ELR (cell line): ENCODE measurements at regions not wholly inside any gene's neighbourhood (a gene's known extent, or its start where the extent isn't known, plus 50 kb on each side); places are given as distances from the start of the nearest gene placed in this dataset.
"Not testable (repeated sequence)": the region's sequence is repeated elsewhere in the genome, so short reads cannot be mapped to it uniquely, and the experiment has no call there.

Source experiments
- DNase-seq: peaks from one replicate; pipeline ENCODE4 v3.0.0-alpha.2; 2015; ENCODE audit warnings: low read depth

DNA sequence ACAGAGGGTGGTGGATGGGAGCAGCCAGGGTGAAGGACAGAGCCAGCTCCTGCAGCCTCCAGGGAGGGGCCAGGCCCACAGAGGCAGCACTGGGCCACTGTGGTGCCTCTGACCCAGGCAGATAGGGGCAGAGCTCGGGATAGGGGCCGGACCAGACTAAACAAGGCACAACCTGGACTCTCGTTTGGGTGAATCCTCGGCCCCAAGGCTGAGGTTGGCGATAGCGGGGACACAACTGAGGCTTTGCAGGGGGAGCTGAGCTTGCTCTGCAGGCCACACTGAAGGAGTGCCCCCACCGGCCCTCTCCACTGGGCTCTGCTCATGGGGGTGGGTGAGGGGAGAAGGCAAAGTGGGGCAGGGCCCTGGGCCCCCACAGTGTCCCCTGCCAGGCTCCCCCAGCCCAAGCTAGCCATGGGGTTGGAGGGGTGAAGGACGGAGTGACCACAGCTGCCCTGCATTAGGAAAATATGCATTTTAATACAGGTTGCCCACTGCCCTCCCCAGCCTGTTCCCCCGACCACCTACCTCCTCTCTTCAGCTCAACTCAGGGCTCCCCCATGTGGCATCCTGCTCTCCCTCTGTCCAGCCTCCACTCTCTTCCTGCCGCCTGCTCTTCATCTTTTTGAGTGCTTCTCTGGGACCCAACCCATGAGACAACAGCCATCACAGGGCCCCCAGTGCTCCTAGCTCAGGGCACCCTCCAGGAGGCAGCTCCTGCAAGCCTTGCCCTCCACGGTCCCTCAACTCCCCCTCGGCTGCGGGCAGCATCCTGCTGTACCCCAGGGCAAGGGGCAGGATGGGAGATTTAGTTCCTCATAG, 152.8 kb downstream of the INHBB start:
- no peak for DNase-seq

DNA sequence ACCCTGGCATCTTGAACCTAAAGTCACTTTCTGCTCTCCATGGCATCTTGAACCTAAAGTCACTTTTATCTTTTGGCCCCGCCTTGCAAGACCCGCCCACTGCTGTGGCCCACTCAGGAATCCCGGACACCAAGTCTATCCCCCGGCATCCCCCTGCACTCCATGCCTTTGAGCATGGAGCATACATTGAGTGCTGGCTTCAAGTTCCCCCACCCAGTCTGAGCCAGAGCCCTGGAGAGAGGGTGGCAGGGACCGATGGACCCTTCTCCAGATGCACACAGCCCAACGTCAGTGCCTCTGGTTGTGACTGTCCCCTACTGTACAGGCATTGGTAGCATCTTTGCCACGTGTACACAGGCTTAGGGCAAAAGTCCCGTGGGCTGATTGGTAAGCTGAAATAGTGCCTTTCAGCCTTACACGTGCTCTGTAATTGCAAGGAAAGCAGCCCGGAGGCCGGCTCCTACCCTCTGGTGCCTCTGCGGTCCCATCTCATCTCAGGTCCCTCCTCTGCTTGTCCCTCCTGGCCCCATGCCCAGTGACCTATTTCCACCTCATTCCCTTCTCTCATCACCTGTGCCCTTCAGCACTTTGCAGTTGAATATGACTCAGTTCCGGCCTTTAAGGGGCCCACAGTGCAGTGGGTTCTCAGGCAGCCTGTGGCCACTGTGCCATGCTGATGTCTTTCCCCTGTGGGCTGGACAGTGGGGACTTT, 154.0 kb downstream of the INHBB start:
- DNase-seq = peak; percentile 30

DNA sequence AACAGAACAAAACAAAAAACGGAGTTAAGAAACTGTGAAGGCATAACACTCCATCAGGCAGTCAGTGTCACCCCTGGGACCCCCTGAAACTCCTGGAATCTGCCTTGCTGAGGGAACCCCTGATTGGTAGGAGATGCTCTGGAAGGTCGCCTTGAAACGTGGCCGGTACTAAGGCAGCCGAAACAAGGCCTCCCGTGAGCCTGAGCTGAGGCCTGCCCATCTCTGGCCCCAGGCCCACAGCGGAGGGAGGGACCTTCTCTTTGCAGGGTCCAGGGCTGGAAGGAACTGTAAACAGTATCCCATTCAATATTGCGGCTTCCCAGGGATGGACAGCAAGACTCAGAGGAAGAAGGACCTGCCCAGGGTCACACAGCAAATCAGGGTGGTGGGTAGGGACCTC, 155.7 kb downstream of the INHBB start:
- DNase-seq = no peak

DNA sequence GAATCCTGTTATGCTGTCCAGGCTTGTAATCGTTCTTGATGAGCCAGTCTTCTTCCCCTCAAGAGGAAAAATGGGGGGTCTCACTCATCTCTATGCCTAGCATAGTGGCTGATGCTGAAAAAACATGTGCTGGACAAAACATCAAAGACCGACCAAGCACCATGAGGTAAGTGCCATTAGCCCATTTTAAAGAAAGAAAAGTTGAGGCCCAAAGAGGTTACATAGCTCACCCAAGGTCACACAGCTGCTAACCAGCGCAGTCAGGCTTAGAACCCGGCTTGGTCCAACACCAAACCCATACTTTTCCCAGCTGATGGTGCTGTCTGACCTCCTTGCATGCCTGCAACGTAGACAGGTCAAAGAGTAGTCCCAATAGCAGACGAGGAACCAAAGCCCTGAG, 156.4 kb downstream of the INHBB start:
- no peak for DNase-seq

DNA sequence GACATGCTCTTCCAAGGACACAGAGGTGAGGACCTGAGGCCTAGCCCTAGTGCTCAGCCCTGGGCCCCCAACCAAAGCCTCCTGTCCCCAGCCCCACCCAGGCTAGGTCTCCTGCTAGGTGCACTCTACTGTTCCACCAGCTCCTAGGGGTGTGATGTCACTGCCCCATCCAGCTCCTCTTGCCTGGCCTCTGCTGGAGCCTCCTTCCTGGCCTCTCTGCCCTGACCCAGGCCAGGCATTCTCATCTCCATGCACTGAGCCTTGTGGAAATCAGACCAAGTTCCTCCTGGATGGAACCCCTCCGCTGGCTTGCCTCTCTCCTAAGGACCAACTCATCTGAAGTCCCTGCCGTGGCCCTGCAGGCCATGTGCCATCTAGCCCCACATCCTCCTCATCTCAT, 156.8 kb downstream of the INHBB start:
- DNase-seq = no peak

DNA sequence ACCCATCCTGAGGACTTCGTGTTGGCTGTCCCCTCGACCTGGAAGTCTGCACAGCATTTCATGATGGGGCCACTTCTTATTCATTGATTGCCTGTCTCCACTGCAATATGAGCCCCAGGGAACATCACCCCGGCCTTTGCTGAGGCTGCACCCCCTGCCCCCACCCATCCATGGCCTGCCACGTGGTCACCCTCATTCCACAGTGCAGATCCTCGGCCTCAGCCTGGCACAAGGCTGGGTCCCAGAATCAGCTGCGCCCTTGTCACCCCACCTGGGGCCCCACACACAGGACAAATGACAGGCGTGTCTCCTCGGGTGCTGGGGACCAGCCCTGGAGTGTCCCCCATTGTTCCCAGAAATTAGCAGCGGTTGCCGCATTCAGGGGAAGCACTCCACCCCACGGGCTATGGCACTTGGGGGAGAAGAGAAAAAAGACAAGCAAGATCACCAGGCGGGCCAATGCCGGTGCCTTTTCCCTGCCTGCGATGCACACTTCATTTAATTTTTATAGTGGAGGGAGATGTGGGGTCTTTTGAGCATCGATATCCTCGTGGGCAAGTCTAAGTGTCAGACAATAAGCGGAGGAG, 157.4 kb downstream of the INHBB start:
- DNase-seq = no peak

DNA sequence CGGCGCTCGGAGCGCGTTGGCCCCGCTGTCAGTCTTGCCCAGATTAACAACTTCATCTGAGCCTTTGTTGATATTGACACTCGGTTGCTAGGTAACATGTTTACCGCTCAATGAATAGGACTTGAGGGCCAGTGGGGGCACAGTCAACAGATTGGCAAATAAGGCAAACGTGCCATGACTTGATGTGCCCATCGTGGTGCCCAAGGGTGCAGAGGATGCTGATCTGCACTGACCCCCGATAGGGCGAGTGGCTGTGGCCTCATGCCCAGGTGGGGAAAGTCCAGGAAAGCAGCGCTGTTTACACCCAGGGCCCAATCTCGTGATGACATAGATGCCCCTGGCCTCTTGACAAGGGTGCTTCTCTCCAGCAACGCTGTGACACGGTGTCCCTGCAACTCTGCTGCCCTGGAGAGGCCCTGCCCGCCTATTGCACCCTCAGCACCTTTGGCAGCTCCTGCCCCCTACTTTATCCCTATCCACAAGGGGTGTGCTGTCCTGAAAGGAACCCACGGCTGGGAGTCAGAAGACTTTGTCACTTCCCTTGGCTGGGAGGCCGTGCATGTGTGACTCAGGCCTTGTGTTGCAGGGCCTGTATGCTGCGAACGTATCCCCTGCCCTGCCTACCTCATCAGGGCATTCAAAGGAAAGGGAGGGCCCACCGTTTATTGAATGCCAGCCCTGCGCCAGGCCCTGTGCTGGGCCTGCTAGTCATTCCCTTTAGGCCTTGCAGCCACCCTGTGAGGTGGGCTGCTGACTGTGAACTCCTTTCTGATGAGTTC, 158.0 kb downstream of the INHBB start:
- peak; percentile 81 for DNase-seq

DNA sequence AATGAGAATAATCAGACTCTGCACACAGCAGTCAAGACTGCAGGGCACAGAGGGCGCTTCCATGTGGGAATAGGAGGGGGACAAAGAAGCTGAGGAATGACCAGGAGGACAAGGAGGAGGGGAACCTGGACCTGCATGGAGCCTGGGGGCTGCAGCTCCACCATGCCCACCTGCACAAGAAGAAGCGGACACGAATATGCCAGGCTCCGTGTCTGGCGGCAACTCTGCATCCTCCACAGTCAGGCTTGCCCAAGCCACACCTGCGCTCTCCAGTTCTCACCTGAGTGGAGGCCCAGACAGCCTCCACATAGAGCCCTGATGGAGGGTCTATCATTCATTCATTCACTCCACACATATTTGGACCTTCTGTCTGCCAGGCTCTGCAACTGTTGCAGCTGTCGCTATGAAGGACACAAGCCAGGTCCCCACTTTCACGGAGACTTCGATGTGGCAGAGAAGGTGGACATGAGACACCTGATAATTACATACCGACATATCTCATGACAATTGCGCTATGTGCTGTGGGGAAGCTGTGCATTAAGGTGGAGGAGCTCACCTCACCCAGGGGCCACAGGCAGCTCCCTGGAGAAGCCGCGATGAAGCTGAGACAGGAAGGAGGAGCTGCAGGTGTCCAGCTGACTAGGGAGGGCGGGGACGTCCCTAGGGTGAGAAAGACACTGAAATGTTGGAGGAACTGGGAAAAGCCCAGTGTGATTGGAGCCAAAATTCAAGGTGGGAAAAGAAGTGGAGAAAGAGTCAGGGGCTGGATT, 159.2 kb downstream of the INHBB start:
- DNase-seq = no peak

DNA sequence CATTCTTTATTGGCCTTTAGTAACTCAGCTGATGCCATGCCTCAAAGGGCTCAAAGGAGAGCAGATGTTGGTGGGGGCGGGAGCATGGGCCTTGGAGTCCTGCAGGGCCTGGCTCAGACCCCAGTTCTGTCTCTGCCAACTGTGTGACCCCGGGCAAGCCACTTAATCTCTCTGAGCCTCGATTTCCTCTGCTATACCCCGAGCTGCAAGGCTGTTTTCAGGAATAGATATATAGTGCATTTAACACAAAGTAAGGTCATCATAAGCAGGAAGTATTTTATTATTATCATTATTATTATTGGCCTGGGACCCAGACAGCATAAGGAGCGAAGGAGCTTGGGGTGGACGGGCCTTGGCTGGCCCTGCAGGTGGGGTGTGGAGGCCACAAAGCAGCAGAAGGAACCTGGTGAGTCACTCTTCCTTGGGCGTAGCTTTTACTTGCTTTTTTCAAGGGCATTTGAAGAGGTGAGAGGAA, 162.7 kb downstream of the INHBB start:
- DNase-seq = peak; percentile 45

DNA sequence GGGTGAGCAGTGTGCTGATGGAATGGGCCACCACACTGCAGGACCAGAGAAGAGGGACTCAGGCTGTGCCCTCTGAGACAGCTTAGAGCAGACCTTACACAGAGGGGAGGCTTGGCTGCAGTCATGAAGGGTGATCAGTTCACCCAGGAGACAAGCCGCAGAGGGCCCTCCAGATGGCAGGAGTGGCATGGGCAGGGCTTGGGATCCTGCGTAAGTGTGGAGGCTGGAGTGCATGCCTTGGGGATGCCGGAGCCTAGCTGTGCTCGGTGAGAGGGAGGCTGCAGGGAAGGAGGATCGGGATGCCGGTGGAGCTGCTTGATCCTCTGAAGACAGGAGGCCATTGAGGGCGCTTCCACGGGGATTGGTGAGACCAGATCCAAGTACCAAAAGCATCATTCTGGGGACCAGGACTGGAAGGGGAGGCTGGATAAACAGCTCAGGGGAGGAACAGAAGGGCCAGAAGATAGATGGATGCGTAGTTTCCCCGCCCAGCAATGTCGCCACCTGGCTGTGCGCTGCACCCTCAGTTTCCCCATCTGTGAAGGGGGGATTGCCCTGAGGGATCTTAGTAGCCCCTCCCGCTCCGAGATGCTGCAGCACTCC, 163.4 kb downstream of the INHBB start:
- DNase-seq = no peak

DNA sequence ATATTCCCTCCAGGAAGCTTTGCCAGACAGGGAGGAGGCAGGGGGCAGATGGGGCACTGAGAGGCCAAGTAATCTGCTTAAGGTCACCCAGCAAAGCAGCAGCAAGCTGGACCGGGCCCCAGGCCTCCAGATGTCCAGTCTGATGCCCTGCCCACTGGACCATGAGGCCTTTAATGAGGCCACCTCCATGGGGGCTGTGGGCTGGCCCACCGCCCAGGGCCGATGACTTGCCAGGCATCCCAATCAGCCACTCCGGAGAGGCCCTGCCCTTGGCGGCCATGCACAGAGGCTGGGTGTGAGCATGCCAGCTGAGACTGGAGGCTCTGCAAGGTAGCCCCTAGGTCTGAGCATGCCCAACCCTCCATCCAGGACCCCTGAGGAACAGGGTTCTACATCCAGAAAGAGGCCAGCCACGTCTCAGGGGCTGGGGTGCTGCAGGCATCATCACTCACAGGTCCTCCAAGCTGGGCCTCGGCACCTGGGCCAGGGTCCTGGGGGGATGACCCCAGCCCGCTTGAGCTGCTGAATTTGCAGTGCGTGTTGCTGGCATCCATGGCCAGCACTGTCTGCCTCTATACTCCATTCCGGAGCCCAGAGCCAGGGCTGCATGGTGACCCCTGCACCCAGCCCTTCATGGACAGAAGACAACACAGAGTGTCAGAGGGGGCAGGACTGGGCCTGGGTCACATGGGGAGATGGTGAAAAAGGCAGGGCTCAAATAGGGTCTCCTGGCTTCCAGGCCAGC, 164.2 kb downstream of the INHBB start:
- no peak for DNase-seq

DNA sequence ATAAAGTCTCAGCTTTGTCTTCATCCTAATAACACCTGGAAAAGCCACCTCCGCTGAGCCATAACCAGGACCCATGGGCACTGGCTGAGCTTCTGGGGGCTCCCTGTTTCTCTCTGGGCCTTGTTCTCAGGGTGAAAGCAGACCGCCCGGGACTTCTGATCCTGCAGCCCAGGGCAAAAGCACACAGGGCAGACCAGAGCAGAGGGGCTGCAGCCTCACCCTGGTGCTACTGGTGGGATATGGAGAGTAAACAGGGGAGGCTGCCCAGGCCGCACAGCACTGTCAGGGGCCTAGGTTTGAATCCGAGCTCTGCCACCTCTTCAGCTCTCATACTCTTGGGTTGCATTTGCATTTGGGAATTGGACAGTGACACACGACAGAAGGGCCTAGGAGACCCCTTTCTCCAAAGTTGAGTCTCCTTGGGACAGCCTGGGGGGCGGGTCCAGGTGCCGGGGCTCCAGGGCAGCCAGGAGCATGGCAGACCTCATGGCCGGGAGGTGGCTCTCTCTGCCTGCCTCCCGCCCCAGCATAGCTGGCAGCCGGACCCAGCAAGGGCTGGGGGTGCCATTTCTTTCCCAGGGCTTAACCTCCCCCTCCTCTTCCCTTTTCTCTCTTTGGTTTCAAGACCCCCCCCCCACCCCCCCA, 164.9 kb downstream of the INHBB start:
- DNase-seq = no peak

DNA sequence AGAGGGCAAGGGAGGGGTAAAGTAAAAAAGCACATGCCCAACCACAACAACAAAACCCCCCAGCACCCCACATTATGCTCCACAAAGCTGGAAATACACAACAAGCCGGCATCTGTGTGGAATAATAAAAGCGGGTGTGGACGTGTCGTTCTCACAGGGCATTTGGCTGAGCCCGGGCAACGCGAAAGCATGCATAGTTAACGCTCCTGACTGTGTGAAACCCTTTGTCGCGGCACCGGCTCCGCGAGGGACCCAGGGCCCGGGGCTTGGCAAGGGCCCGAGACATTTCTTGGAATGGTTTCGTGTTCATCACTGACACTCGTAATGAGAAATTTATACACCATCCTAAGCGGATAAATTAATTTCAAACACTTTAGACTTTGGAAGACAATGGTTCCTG, 165.6 kb downstream of the INHBB start:
- no peak for DNase-seq

DNA sequence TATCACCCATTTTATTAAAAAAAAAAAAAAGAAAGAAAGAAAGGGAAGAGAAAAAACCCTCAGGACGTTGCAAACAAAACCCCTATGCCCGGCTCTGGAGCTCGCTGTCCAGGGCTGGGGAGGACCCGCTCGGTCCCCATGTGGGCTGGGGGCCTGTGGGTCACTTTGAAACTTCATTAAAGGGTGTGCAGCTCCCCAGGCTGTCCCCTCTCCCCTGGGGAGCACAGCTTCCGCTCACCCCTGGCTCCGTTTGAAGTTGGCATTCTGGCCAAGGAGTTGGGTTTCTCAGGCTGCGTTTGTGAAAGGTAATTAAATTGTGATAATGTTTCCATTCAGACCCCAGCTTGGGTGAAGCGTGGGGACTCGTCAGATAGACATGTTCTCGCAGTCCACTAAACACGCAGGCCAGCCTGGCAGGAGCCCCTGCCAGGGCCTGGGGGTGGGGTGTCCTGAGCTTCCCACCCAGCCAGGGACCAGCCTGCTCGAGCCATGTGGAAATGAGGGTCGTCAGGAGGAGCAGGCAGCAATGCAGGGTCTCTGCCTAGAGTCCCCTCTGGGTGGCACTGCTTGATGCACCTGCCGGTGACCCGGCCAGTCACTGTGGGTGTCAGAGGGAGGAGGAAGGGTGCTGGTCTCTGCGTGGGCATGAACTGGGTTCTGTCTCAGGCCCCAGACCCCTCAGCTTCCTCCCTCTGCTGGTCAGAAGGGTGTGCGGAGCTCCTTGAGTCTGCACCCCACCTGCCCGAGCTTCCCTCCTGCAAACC, 166.2 kb downstream of the INHBB start:
- DNase-seq = no peak

DNA sequence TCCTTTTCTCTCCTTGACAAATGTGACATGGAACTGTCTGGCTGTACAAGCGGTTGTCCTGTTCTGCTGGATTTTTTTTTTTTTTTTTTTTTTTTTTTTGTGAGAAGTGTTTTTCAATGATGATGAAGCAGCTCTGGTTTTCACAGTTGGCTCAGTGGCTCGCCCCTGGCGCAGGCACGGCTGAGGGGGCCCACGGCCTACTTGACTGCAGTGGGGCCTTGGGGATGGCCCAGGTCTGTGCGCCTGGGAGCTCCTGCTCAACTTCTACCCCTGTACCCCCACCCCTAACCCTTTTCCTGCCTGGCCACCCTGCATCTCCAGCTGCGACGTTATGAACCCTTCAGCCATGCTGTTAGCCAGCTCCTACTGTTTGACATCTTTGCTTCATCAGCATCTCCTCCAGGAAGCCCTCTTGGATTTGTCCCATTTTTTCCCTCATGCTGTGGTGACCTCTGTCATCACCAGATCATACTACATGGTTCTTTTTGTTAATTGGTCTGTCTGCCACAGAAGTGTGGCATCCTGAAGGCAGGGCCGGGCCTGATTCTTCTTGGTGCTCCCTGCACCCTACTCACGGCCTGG, 167.9 kb downstream of the INHBB start:
- DNase-seq = no peak

DNA sequence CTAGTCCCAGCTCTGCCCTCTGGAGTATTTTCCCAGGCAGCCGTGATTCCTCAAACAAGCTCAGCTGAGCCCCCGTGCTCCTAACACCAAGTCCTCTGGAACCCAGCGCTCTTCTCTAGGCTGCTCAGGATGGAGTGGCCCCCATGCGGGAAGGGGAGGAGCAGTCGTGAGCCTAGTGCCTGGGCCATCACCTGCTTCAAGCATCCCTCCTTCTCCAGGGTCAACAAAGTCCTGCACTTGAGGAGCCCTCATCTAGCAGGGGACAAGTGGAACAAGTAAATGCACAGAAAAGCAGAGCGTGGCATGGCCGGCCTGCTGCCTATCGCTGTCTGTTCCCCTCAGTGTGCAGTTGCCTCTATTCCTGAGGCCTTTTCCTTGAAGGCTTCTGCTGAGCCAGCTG, 168.6 kb downstream of the INHBB start:
- DNase-seq = no peak

DNA sequence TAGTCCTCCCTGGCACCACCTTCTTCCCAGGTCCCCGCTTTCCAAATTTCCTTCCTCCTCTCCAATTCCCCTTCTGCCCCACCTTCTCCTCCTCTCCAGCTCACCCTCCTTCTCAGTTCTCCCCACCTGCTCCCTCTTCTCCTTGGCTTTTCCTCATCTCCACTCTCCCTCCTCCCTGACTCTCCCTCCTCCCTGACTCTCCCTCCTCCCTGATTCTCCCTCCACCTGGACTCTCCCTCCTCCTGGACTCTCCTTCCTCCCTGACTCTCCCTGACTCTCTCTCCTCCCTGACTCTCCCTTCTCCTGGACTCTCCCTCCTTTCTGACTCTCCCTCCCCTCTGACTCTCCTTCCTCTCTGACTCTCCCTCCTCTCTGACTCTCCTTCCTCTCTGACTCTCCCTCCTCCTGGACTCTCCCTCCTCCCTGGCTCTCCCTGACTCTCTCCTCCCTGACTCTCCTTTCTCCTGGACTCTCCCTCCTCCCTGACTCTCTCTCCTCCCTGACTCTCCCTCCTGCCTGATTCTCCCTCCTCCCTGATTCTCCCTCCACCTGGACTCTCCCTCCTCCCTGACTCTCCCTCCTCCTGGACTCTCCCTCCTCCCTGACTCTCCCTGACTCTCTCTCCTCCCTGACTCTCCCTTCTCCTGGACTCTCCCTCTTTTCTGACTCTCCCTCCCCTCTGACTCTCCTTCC, 169.3 kb downstream of the INHBB start:
- not testable (repeated sequence) for DNase-seq
